ENCODE measurements at regions not wholly inside any gene's neighbourhood (a gene's known extent, or its start where the extent isn't known, plus 50 kb on each side); places are given as distances from the start of the nearest gene placed in this dataset.

- Histone ChIP-seq H3K27ac (no peak overlapping the region), H3K4me3 (no peak overlapping the region)
Measured at GRCh38 chr10:113252650-113253618, 299.9 kb upstream of the HABP2 start.

GRCh38 chr10:113259576-113260226 lies 293.2 kb upstream of the HABP2 start:
- Histone ChIP-seq H3K4me3 (no peak overlapping the region), H3K27ac (no peak overlapping the region)

GRCh38 chr10:113261161-113261560 lies 291.7 kb upstream of the HABP2 start:
- no peak overlapping the region for H3K4me3 ChIP-seq
- no peak overlapping the region for H3K27ac ChIP-seq

- Histone ChIP-seq H3K4me3 (no peak overlapping the region), H3K27ac (no peak overlapping the region)
Measured at GRCh38 chr10:113261611-113262091, 291.2 kb upstream of the HABP2 start.

GRCh38 chr10:113263056-113263455 lies 289.8 kb upstream of the HABP2 start:
- Histone ChIP-seq H3K27ac (no peak overlapping the region), H3K4me3 (no peak overlapping the region)

- Histone ChIP-seq H3K27ac (no peak overlapping the region), H3K4me3 (no peak overlapping the region)
Measured at GRCh38 chr10:113264333-113265131, 288.3 kb upstream of the HABP2 start.

GRCh38 chr10:113266147-113266546 lies 286.7 kb upstream of the HABP2 start:
- H3K27ac ChIP-seq, result no peak overlapping the region

GRCh38 chr10:113267619-113268562 lies 285.0 kb upstream of the HABP2 start:
- Histone ChIP-seq H3K27ac (peak overlapping the region in 1 of 21 experiments; percentile 23), H3K4me3 (no peak overlapping the region)

More at GRCh38 chr10:113266147-113266546, 286.7 kb upstream of the HABP2 start:
- no peak overlapping the region for H3K4me3 ChIP-seq

GRCh38 chr10:113269333-113269732 lies 283.5 kb upstream of the HABP2 start:
- Histone ChIP-seq H3K27ac (no peak overlapping the region), H3K4me3 (no peak overlapping the region)

- Histone ChIP-seq H3K27ac (peak overlapping the region in 9 of 21 experiments; percentile 3 to 72 (median 58)), H3K4me3 (no peak overlapping the region)
Measured at GRCh38 chr10:113272511-113272910, 280.3 kb upstream of the HABP2 start.

- Histone ChIP-seq H3K4me3 (no peak overlapping the region), H3K27ac (peak overlapping the region in 19 of 21 experiments; percentile 2 to 80 (median 59))
Measured at GRCh38 chr10:113273181-113274163, 279.4 kb upstream of the HABP2 start.

- no peak overlapping the region for H3K4me3 ChIP-seq
- peak overlapping the region in 17 of 21 experiments; percentile 3 to 80 (median 59) for H3K27ac ChIP-seq
Measured at GRCh38 chr10:113274176-113274829, 278.6 kb upstream of the HABP2 start.

- Histone ChIP-seq H3K27ac (no peak overlapping the region), H3K4me3 (no peak overlapping the region)
Measured at GRCh38 chr10:113278221-113278620, 274.6 kb upstream of the HABP2 start.

- Histone ChIP-seq H3K27ac (no peak overlapping the region), H3K4me3 (no peak overlapping the region)
Measured at GRCh38 chr10:113278664-113279063, 274.2 kb upstream of the HABP2 start.

- Histone ChIP-seq H3K4me3 (no peak overlapping the region), H3K27ac (no peak overlapping the region)
Measured at GRCh38 chr10:113279262-113279661, 273.6 kb upstream of the HABP2 start.

- Histone ChIP-seq H3K27ac (no peak overlapping the region), H3K4me3 (no peak overlapping the region)
Measured at GRCh38 chr10:113282564-113282963, 270.3 kb upstream of the HABP2 start.

- Histone ChIP-seq H3K4me3 (no peak overlapping the region), H3K27ac (no peak overlapping the region)
Measured at GRCh38 chr10:113283189-113283588, 269.7 kb upstream of the HABP2 start.
